ENCODE measurements at regions not wholly inside any gene's neighbourhood (a gene's known extent, or its start where the extent isn't known, plus 50 kb on each side); places are given as distances from the start of the nearest gene placed in this dataset.
"Not testable (repeated sequence)": the region's sequence is repeated elsewhere in the genome, so short reads cannot be mapped to it uniquely, and the experiment has no call there.

- peak; percentile 43 for DNase-seq
These were observed 53.9 kb upstream of the HEPH start for GRCh38 chrX:66110112-66110511.

DNA sequence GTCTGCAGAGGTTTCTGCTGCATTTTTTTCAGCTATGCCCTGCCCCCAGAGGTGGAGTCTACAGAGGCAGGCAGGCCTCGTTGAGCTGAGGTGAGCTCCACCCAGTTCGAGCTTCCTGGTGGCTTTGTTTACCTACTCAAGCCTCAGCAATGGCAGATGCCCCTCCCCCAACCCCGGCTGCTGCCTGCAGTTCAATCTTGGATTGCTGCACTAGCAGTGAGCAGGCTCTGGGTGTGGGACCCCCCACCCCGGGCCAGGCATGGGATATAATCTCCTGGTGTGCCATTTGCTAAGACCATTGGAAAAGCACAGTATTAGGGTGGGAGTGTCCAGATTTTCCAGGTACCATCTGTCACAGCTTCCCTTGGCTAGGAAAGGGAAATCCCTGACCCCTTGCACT lies 56.2 kb upstream of the HEPH start:
- not testable (repeated sequence) for DNase-seq

DNA sequence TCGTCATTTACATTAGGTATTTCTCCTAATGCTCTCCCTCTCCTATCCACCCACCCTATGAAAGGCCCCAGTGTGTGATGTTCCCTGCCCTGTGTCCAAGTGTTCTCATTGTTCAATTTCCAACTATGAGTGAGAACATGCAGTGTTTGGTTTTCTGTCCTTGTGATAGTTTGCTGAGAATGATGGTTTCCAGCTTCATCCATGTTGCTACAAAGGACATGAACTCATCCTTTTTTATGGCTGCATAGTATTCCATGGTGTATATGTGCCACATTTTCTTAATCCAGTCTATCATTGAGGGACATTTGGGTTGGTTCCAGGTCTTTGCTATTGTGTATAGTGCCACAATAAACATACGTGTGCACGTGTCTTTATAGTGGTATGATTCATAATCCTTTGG lies 61.6 kb upstream of the HEPH start:
- DNase-seq: not testable (repeated sequence)

- no peak for DNase-seq
These were observed 58.3 kb upstream of the VSIG4 start for GRCh38 chrX:66098162-66098561.

- DNase-seq: not testable (repeated sequence)
These were observed 57.1 kb upstream of the VSIG4 start for GRCh38 chrX:66096987-66097386.

GRCh38 chrX:66090004-66090403 lies 50.1 kb upstream of the VSIG4 start:
- not testable (repeated sequence) for DNase-seq

Data from CD4-positive, alpha-beta T cell treated with Interleukin-12 subunit alpha and Interleukin-12 subunit beta, for 1 hour (primary cell).